Gastroesophageal sphincter (tissue), 4 donors: ENCODE measurements at regions not wholly inside any gene's neighbourhood (a gene's known extent, or its start where the extent isn't known, plus 50 kb on each side); places are given as distances from the start of the nearest gene placed in this dataset.

Source experiments
- ATAC-seq: fragments of 150-250 bp; one replicate; pipeline ENCODE4 v1.9.1; 2016; ENCODE audit warnings: mild to moderate bottlenecking, moderate library complexity
- H3K27ac ChIP-seq, 4 donors: fragments of 200-600 bp; sonication (generic) in 3 of 4; 1 replicate in 3 of 4; 2 replicates in 1 of 4; pipeline ENCODE4 v1.5.1; 2016 to 2019
- H3K27me3 ChIP-seq: fragments of 200-600 bp; sonication (generic); one replicate; pipeline ENCODE4 v1.5.1; 2019
- H3K36me3 ChIP-seq, 2 donors: fragments of 200-600 bp; sonication (generic); one replicate each; pipeline ENCODE4 v1.5.1; 2019; ENCODE audit warnings: control low read depth in 1 of 2
- H3K4me1 ChIP-seq, 3 donors: fragments of 200-600 bp; sonication (generic); 1 replicate in 2 of 3; 2 replicates in 1 of 3; pipeline ENCODE4 v1.5.1; 2016 to 2019; ENCODE audit warnings: control low read depth in 2 of 3
- H3K4me3 ChIP-seq, 2 donors: fragments of 200-600 bp; sonication (generic); one replicate each; pipeline ENCODE4 v1.5.1; 2019; ENCODE audit warnings: mild to moderate bottlenecking in 1 of 2, moderate library complexity in 1 of 2
- H3K9me3 ChIP-seq, 3 donors: fragments of 200-600 bp; sonication (generic); one replicate each; pipeline ENCODE4 v1.5.1; 2017 to 2019; ENCODE audit warnings: control low read depth in 2 of 3
- CTCF ChIP-seq, 4 experiments: fragments of 200-600 bp in 2 of 4; fragments of 450-650 bp in 2 of 4; sonication (generic) in 1 of 4; IDR thresholded peaks; one replicate each; pipeline ENCODE4 v1.5.1; 2017 to 2019; ENCODE audit warnings: antibody characterized with exemption in 4 of 4, mild to moderate bottlenecking in 2 of 4, moderate library complexity in 2 of 4
- EP300 ChIP-seq: sonication (generic); formaldehyde crosslinking; IDR thresholded peaks from one replicate; pipeline ENCODE4 v1.6.1; 2017; ENCODE audit warnings: antibody characterized with exemption, mild to moderate bottlenecking
- POLR2A ChIP-seq, 2 donors: fragments of 450-650 bp; IDR thresholded peaks; one replicate each; pipeline ENCODE4 v1.6.1; 2017; ENCODE audit warnings: antibody characterized with exemption in 2 of 2, mild to moderate bottlenecking in 2 of 2, moderate library complexity in 1 of 2
- POLR2AphosphoS5 ChIP-seq: sonication (generic); formaldehyde crosslinking; IDR thresholded peaks from one replicate; pipeline ENCODE4 v1.6.1; 2017; ENCODE audit warnings: antibody characterized with exemption
- WGBS, 2 donors: methylation state at CpG; one replicate each; pipeline ENCODE4 v1.1.5; 2018; ENCODE audit warnings: low coverage in 1 of 2; 5-methylcytosine and 5-hydroxymethylcytosine counted together

- no peak for ATAC-seq
- TF ChIP-seq EP300 (no peak), POLR2AphosphoS5 (no peak), POLR2A (IDR thresholded peaks at IDR 0.05) (no peak), CTCF (IDR thresholded peaks at IDR 0.05) (no peak)
- Histone ChIP-seq H3K9me3 (no peaks in the 10 kb centered on the region), H3K36me3 (no peaks in the 10 kb centered on the region), H3K4me1 (no peaks in the 10 kb centered on the region), H3K27me3 (peaks cover 7% of the 10 kb centered on the region), H3K4me3 (no peak overlapping the region), H3K27ac (no peak overlapping the region)
- WGBS, 2 donors = 94% methylated on average over 2 of the region's 5 CpGs; no CpG with 5 or more reads in 1 of the 2 donors
Observed at GRCh38 chr18:78448106-78448505, 531.5 kb upstream of the SALL3 start.

- WGBS, 2 donors = 86% methylated on average over 1 to 2 of the region's 3 CpGs
- Histone ChIP-seq H3K27ac (no peak overlapping the region), H3K4me1 (no peaks in the 10 kb centered on the region), H3K27me3 (peaks cover 7% of the 10 kb centered on the region), H3K36me3 (no peaks in the 10 kb centered on the region), H3K9me3 (no peaks in the 10 kb centered on the region), H3K4me3 (no peak overlapping the region)
- ATAC-seq = no peak
- no peak for TF ChIP-seq CTCF (IDR thresholded peaks at IDR 0.05)
- TF ChIP-seq POLR2A (IDR thresholded peaks at IDR 0.05) = no peak
- TF ChIP-seq POLR2AphosphoS5 = no peak
- no peak for TF ChIP-seq EP300
Observed at GRCh38 chr18:78448591-78448990, 531.0 kb upstream of the SALL3 start.

- Histone ChIP-seq H3K4me3 (no peak overlapping the region), H3K27me3 (peaks cover 10% of the 10 kb centered on the region), H3K4me1 (no peaks in the 10 kb centered on the region), H3K27ac (no peak overlapping the region), H3K36me3 (no peaks in the 10 kb centered on the region), H3K9me3 (no peaks in the 10 kb centered on the region)
- ATAC-seq = no peak
- no peak for TF ChIP-seq POLR2A (IDR thresholded peaks at IDR 0.05)
- 68 to 83% methylated on average over 1 to 9 of the region's 9 CpGs for WGBS, 2 donors
Observed at GRCh38 chr18:78454221-78454620, 525.4 kb upstream of the SALL3 start.

GRCh38 chr18:78455386-78455785 lies 524.2 kb upstream of the SALL3 start:
- 90 to 93% methylated on average over 4 to 5 of the region's 5 CpGs for WGBS, 2 donors
- Histone ChIP-seq H3K27me3 (peaks cover 10% of the 10 kb centered on the region), H3K9me3 (no peaks in the 10 kb centered on the region), H3K4me3 (no peak overlapping the region), H3K27ac (no peak overlapping the region), H3K36me3 (no peaks in the 10 kb centered on the region), H3K4me1 (no peaks in the 10 kb centered on the region)
- ATAC-seq = no peak
- no peak for TF ChIP-seq POLR2AphosphoS5
- TF ChIP-seq POLR2A (IDR thresholded peaks at IDR 0.05) = no peak
- TF ChIP-seq CTCF (IDR thresholded peaks at IDR 0.05) = no peak
- TF ChIP-seq EP300 = no peak

- Histone ChIP-seq H3K4me3 (no peak overlapping the region), H3K27ac (no peak overlapping the region), H3K27me3 (peaks cover 3% of the 10 kb centered on the region), H3K9me3 (peaks cover 0 to under 1% (median 0%) of the 10 kb centered on the region in 3 donors), H3K36me3 (no peaks in the 10 kb centered on the region), H3K4me1 (no peaks in the 10 kb centered on the region)
- WGBS, 2 donors = 64 to 76% methylated on average over 5 to 6 of the region's 13 CpGs
- TF ChIP-seq POLR2AphosphoS5 (no peak), EP300 (no peak), POLR2A (IDR thresholded peaks at IDR 0.05) (no peak), CTCF (IDR thresholded peaks at IDR 0.05) (no peak)
- no peak for ATAC-seq
Observed at GRCh38 chr18:78457011-78457410, 522.6 kb upstream of the SALL3 start.
